ENCODE measurements at regions not wholly inside any gene's neighbourhood (a gene's known extent, or its start where the extent isn't known, plus 50 kb on each side); places are given as distances from the start of the nearest gene placed in this dataset.

- Histone ChIP-seq H3K9me3 (ENCODE audit: control insufficient read depth, low read depth, low read length) (no peaks in the 10 kb centered on the region), H3T11ph (ENCODE audit: low read length) (no peak overlapping the region), H3K23ac (ENCODE audit: insufficient read length, low read depth, low read length) (no peak overlapping the region), H3K4me1 (ENCODE audit: insufficient read depth, low read length) (peaks cover 10% of the 10 kb centered on the region), H2AK5ac (ENCODE audit: insufficient read length, low read length) (no peak overlapping the region), H3K4me2 (ENCODE audit: insufficient read depth, insufficient read length, low read length) (no peak overlapping the region), H4K5ac (ENCODE audit: insufficient read length, low read depth, low read length) (no peak overlapping the region), H3K79me1 (ENCODE audit: insufficient read depth, low read depth, low read length, poor library complexity, severe bottlenecking) (no peaks in the 10 kb centered on the region), H4K8ac (replicated peaks; ENCODE audit: insufficient read length, low read depth, low read length) (no peak overlapping the region), H2BK120ac (ENCODE audit: low read depth, low read length, poor library complexity, severe bottlenecking) (no peak overlapping the region), H3K23me2 (ENCODE audit: insufficient read length, low read depth, low read length, poor library complexity, severe bottlenecking) (no peaks in the 10 kb centered on the region), H2BK12ac (ENCODE audit: insufficient read length, low read depth, low read length) (no peak overlapping the region), H3K27ac (ENCODE audit: insufficient read length, low read depth, low read length) (no peak overlapping the region), H3K18ac (ENCODE audit: insufficient read length, low read depth, low read length) (no peak overlapping the region), H3K9ac (ENCODE audit: extremely low read depth, insufficient read length, low read length) (no peak overlapping the region), H2BK15ac (ENCODE audit: low read depth, low read length) (no peak overlapping the region), H3K4ac (ENCODE audit: low read depth, low read length) (no peak overlapping the region), H3K56ac (ENCODE audit: insufficient read length, low read depth, low read length) (no peak overlapping the region), H3K79me2 (ENCODE audit: insufficient read depth, low read length) (no peaks in the 10 kb centered on the region), H3K27me3 (ENCODE audit: insufficient read depth, low read length) (no peaks in the 10 kb centered on the region), H2BK20ac (ENCODE audit: low read depth, low read length, poor library complexity, severe bottlenecking) (no peak overlapping the region), H2AFZ (ENCODE audit: low read length) (no peak overlapping the region), H4K91ac (ENCODE audit: insufficient read length, low read depth, low read length) (no peak overlapping the region), H3K14ac (ENCODE audit: insufficient read depth, low read length) (no peak overlapping the region), H2BK5ac (ENCODE audit: insufficient read length, low read length) (no peak overlapping the region), H4K20me1 (ENCODE audit: control insufficient read depth, insufficient read depth, insufficient read length) (no peaks in the 10 kb centered on the region)
- no peak for TF ChIP-seq CTCF (conservative IDR thresholded peaks at IDR 0.05)
- Mint-ChIP-seq H3K9me3 (peaks cover 0 to 2% of the 10 kb centered on the region in 2 experiments; a peak in 3 of 5 replicates), H3K4me1 (peaks cover 19 to 24% of the 10 kb centered on the region in 2 experiments), H3K4me3 (no peak overlapping the region), H3K36me3 (ENCODE audit: insufficient read depth in 1 of 3, low read depth in 3 of 3) (peaks cover 0 to 2% (median 0%) of the 10 kb centered on the region in 3 experiments; a peak in 2 of 7 replicates), H3K27ac (0 out of 7 replicates have a peak overlapping the region, but pooled peaks of 1 of the 3 experiments have one; percentile 16), H3K27me3 (ENCODE audit: low read depth) (no peaks in the 10 kb centered on the region)
- no peak for DNase-seq
- WGBS (ENCODE audit: extremely low coverage, insufficient read length, low lambda C conversion rate): no CpG with 5 or more reads among the region's 1 CpG
Measured at GRCh38 chr13:59543418-59543817, 620.3 kb downstream of the DIAPH3 start.
